CD14-positive monocyte (primary cell): ENCODE measurements at regions not wholly inside any gene's neighbourhood (a gene's known extent, or its start where the extent isn't known, plus 50 kb on each side); places are given as distances from the start of the nearest gene placed in this dataset.

Experiments used
- DNase-seq, 3 donors: peaks; one replicate each; pipeline ENCODE4 v3.0.0-alpha.2; 2011 to 2022
- H2AFZ ChIP-seq: 2 replicates; pipeline ENCODE4 v1.6.0; 2012; ENCODE audit warnings: mild to moderate bottlenecking, low read depth, low read length, inconsistent platforms; ENCODE audit not compliant: insufficient read depth, poor library complexity, severe bottlenecking
- H3K27ac ChIP-seq, 2 donors: 1 replicate in 1 of 2; 2 replicates in 1 of 2; pipeline ENCODE4 v1.5.1; 2012 to 2013; ENCODE audit warnings: low read length in 2 of 2, control low read depth in 1 of 2, inconsistent platforms in 1 of 2, low read depth in 1 of 2, mild to moderate bottlenecking in 1 of 2
- H3K27me3 ChIP-seq, 2 donors: one replicate each; pipeline versions ENCODE4 v1.6.0 to v1.6.1; 2011 to 2013; ENCODE audit warnings: low read length in 2 of 2; ENCODE audit not compliant: control insufficient read depth in 2 of 2, insufficient read depth in 2 of 2
- H3K36me3 ChIP-seq, 2 donors: replicated peaks in 1 of 2; 1 replicate in 1 of 2; 2 replicates in 1 of 2; pipeline versions ENCODE4 v1.5.1 to v1.6.1; 2012 to 2013; ENCODE audit warnings: low read length in 2 of 2, control low read depth in 1 of 2, inconsistent platforms in 1 of 2, mild to moderate bottlenecking in 1 of 2; ENCODE audit not compliant: insufficient read depth in 2 of 2, control insufficient read depth in 1 of 2
- H3K4me1 ChIP-seq, 2 donors: 1 replicate in 1 of 2; 2 replicates in 1 of 2; pipeline versions ENCODE4 v1.5.1 to v1.6.1; 2012 to 2013; ENCODE audit warnings: low read length in 2 of 2, control low read depth in 1 of 2, inconsistent platforms in 1 of 2, mild to moderate bottlenecking in 1 of 2, moderate library complexity in 1 of 2; ENCODE audit not compliant: insufficient read depth in 2 of 2, control insufficient read depth in 1 of 2
- H3K4me2 ChIP-seq: replicated peaks from 2 replicates; pipeline ENCODE3; 2012; ENCODE audit warnings: low read length, moderate library complexity, mild to moderate bottlenecking; ENCODE audit not compliant: poor library complexity, severe bottlenecking; ENCODE audit errors: extremely low read depth
- H3K4me3 ChIP-seq, 3 experiments: fragments of 200-600 bp in 1 of 3; sonication (generic) in 1 of 3; replicated peaks in 1 of 3; 1 replicate in 2 of 3; 2 replicates in 1 of 3; pipeline ENCODE4 v1.5.1; 2011 to 2013; ENCODE audit warnings: low read length in 3 of 3, mild to moderate bottlenecking in 3 of 3, control low read depth in 2 of 3, low read depth in 2 of 3, inconsistent platforms in 1 of 3, moderate library complexity in 1 of 3
- H3K79me2 ChIP-seq: 2 replicates; pipeline ENCODE4 v1.6.0; 2012; ENCODE audit warnings: mild to moderate bottlenecking, control low read depth, inconsistent platforms, low read length, moderate library complexity; ENCODE audit not compliant: insufficient read depth
- H3K9ac ChIP-seq: 2 replicates; pipeline ENCODE4 v1.6.0; 2017; ENCODE audit warnings: low read length, mild to moderate bottlenecking; ENCODE audit not compliant: insufficient read depth, poor library complexity, severe bottlenecking
- H3K9me3 ChIP-seq, 2 donors: replicated peaks in 1 of 2; 1 replicate in 1 of 2; 2 replicates in 1 of 2; pipeline versions ENCODE4 v1.5.1 to v1.6.1; 2012 to 2013; ENCODE audit warnings: low read length in 2 of 2, control low read depth in 1 of 2; ENCODE audit not compliant: control insufficient read depth in 1 of 2, insufficient read depth in 1 of 2
- H4K20me1 ChIP-seq: 2 replicates; pipeline ENCODE4 v1.6.0; 2012; ENCODE audit warnings: mild to moderate bottlenecking, low read length, control low read depth, moderate library complexity; ENCODE audit not compliant: insufficient read depth
- H3K27ac Mint-ChIP-seq, 7 donors: one replicate each; pipeline ENCODE4 v1.8.0; 2020; ENCODE audit warnings: mild to moderate bottlenecking in 7 of 7, mixed read lengths in 7 of 7, moderate library complexity in 6 of 7, inconsistent platforms in 2 of 7
- H3K27me3 Mint-ChIP-seq, 3 donors: one replicate each; pipeline ENCODE4 v1.8.0; 2021 to 2022; ENCODE audit warnings: low read depth in 3 of 3, mild to moderate bottlenecking in 3 of 3, mixed read lengths in 3 of 3, moderate library complexity in 3 of 3, inconsistent platforms in 1 of 3
- H3K36me3 Mint-ChIP-seq, 2 donors: one replicate each; pipeline ENCODE4 v1.8.0; 2020; ENCODE audit warnings: mixed read lengths in 2 of 2, inconsistent platforms in 1 of 2, mild to moderate bottlenecking in 1 of 2
- H3K4me1 Mint-ChIP-seq: one replicate; pipeline ENCODE4 v1.8.0; 2020; ENCODE audit warnings: mild to moderate bottlenecking, mixed read lengths
- H3K4me3 Mint-ChIP-seq, 2 donors: one replicate each; pipeline ENCODE4 v1.8.0; 2020; ENCODE audit warnings: mild to moderate bottlenecking in 2 of 2, mixed read lengths in 2 of 2, moderate library complexity in 1 of 2
- H3K9me3 Mint-ChIP-seq, 7 donors: one replicate each; pipeline ENCODE4 v1.8.0; 2020 to 2022; ENCODE audit warnings: mixed read lengths in 7 of 7, mild to moderate bottlenecking in 6 of 7, moderate library complexity in 6 of 7, inconsistent platforms in 2 of 7
- CTCF ChIP-seq: fragments of 200-600 bp; IDR thresholded peaks from one replicate; pipeline ENCODE4 v1.8.0; 2022; ENCODE audit warnings: antibody characterized with exemption, mild to moderate bottlenecking
- WGBS: methylation state at CpG from one replicate; pipeline ENCODE4 v1.1.5; 2013; ENCODE audit warnings: missing lambda C conversion rate; ENCODE audit not compliant: insufficient coverage; 5-methylcytosine and 5-hydroxymethylcytosine counted together
- intact Hi-C, 2 donors: fragments of 100-400 bp; cut with micrococcal nuclease; formaldehyde crosslinking; loops; one replicate each; pipeline versions ENCODE4 v1.15.0 to v1.15.1; 2023

- H3K36me3 Mint-ChIP-seq = no peaks in the 10 kb centered on the region
- Histone ChIP-seq H3K4me3 (no peak overlapping the region), H3K9me3 (peaks cover 19 to 25% of the 10 kb centered on the region in 2 donors), H3K4me1 (no peaks in the 10 kb centered on the region), H3K36me3 (no peaks in the 10 kb centered on the region), H3K9ac (no peak overlapping the region), H2AFZ (no peak overlapping the region), H3K4me2 (no peak overlapping the region), H3K27me3 (no peaks in the 10 kb centered on the region), H3K27ac (no peak overlapping the region), H3K79me2 (no peaks in the 10 kb centered on the region), H4K20me1 (no peaks in the 10 kb centered on the region)
- no peak overlapping the region for H3K27ac Mint-ChIP-seq
- H3K4me1 Mint-ChIP-seq = no peaks in the 10 kb centered on the region
- H3K9me3 Mint-ChIP-seq = peaks cover 2 to 23% (median 7%) of the 10 kb centered on the region in 7 donors
- no peaks in the 10 kb centered on the region for H3K27me3 Mint-ChIP-seq
- no peak overlapping the region for H3K4me3 Mint-ChIP-seq
- no peak for DNase-seq
- 88% methylated on average over 3 of the region's 3 CpGs for WGBS
- no peak for TF ChIP-seq CTCF
- intact Hi-C loops = no loop called here
Measured at GRCh38 chr5:30197662-30198061, 995.8 kb upstream of the CDH6 start.

GRCh38 chr5:30195036-30195435 lies 998.5 kb upstream of the CDH6 start:
- WGBS = no CpG with 5 or more reads among the region's 2 CpGs
- no peak for TF ChIP-seq CTCF
- H3K27me3 ChIP-seq = no peaks in the 10 kb centered on the region
- intact Hi-C loops = no loop called here
- no peaks in the 10 kb centered on the region for H3K4me1 Mint-ChIP-seq
- no peaks in the 10 kb centered on the region for H3K79me2 ChIP-seq
- no peak overlapping the region for H3K9ac ChIP-seq
- H3K9me3 Mint-ChIP-seq = peaks cover 0 to 20% (median 7%) of the 10 kb centered on the region in 7 donors
- no peak overlapping the region for H3K4me3 ChIP-seq
- H3K27ac Mint-ChIP-seq = no peak overlapping the region
- H2AFZ ChIP-seq = no peak overlapping the region
- H3K27me3 Mint-ChIP-seq = peaks cover 0 to 2% (median 0%) of the 10 kb centered on the region in 3 donors
- H3K4me3 Mint-ChIP-seq = no peak overlapping the region
- DNase-seq = no peak
- no peaks in the 10 kb centered on the region for H3K36me3 ChIP-seq
- no peaks in the 10 kb centered on the region for H3K4me1 ChIP-seq
- H3K36me3 Mint-ChIP-seq = no peaks in the 10 kb centered on the region
- no peak overlapping the region for H3K27ac ChIP-seq
- H3K4me2 ChIP-seq = no peak overlapping the region
- no peaks in the 10 kb centered on the region for H4K20me1 ChIP-seq
- H3K9me3 ChIP-seq = peaks cover 13 to 14% of the 10 kb centered on the region in 2 donors
